BLaER1 (cell line): ENCODE measurements at regions not wholly inside any gene's neighbourhood (a gene's known extent, or its start where the extent isn't known, plus 50 kb on each side); places are given as distances from the start of the nearest gene placed in this dataset.

Experiments
- H3K27ac ChIP-seq: shearing (Covaris generic); formaldehyde crosslinking; 2 replicates; pipeline ENCODE4 v1.8.1; 2022
- H3K27me3 ChIP-seq: shearing (Covaris generic); formaldehyde crosslinking; 2 replicates; pipeline ENCODE4 v1.8.1; 2022
- H3K36me3 ChIP-seq: shearing (Covaris generic); formaldehyde crosslinking; 2 replicates; pipeline ENCODE4 v1.8.1; 2022
- H3K4me1 ChIP-seq: shearing (Covaris generic); formaldehyde crosslinking; 2 replicates; pipeline ENCODE4 v1.8.1; 2022
- H3K4me2 ChIP-seq: shearing (Covaris generic); formaldehyde crosslinking; 2 replicates; pipeline ENCODE4 v1.8.1; 2022
- H3K4me3 ChIP-seq: shearing (Covaris generic); formaldehyde crosslinking; 2 replicates; pipeline ENCODE4 v1.8.1; 2022
- H3K9ac ChIP-seq: shearing (Covaris generic); formaldehyde crosslinking; 2 replicates; pipeline ENCODE4 v1.8.1; 2022
- H3K9me3 ChIP-seq: shearing (Covaris generic); formaldehyde crosslinking; 2 replicates; pipeline ENCODE4 v1.8.1; 2022
- H4K20me1 ChIP-seq: shearing (Covaris generic); formaldehyde crosslinking; 2 replicates; pipeline ENCODE4 v1.8.1; 2022
- Cebpa-rat ChIP-seq: shearing (Covaris generic); IDR thresholded peaks from 2 replicates; pipeline ENCODE4 v1.8.1; 2022

DNA sequence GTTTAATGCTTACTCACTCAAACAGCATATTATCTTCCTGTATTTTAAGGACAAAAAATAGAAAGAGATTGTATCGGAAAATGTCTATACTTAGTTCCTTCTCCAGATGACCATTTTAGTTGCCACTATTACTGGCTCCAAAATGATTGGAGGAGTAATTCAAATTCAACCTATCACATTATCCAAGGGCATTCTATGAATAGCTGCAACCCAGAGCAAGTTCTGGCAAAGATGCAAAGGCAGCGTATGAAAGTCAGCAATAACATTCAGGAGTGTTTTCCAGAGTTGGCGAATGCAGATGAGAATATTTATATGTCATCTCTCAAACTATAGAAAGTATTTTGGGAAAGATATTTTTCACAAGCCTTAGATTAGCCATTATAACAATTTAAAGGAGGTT lies 389.8 kb upstream of the ADGRL2 start:
- no peak for TF ChIP-seq Cebpa-rat
- H3K9me3 ChIP-seq: no peaks in the 10 kb centered on the region
- no peak overlapping the region for H3K9ac ChIP-seq
- peaks cover 16% of the 10 kb centered on the region for H3K4me1 ChIP-seq
- H4K20me1 ChIP-seq: no peaks in the 10 kb centered on the region
- H3K4me3 ChIP-seq: no peak overlapping the region
- no peak overlapping the region for H3K4me2 ChIP-seq
- no peaks in the 10 kb centered on the region for H3K27me3 ChIP-seq
- H3K27ac ChIP-seq: no peak overlapping the region
- H3K36me3 ChIP-seq: no peaks in the 10 kb centered on the region

DNA sequence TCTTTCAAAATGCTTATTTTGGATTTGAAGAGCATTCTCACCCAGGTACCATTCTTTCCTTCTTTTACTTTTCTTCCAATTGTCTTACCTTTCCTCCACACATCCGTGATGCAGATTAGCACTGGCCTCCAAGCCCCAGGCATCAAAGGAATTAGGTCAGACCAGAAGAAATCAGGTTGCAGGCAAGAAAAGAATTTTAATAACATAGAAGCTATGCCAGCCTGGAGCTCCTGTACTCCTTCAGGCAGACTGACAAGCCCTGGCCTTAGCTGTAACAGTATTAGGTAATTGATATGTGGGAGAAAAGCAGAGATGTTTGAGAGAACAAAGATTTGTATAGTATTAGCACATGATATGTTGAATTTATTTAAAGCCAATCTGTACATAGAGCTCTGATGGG lies 390.4 kb upstream of the ADGRL2 start:
- no peaks in the 10 kb centered on the region for H3K9me3 ChIP-seq
- H3K36me3 ChIP-seq: no peaks in the 10 kb centered on the region
- no peak overlapping the region for H3K27ac ChIP-seq
- no peak overlapping the region for H3K4me2 ChIP-seq
- no peak for TF ChIP-seq Cebpa-rat
- no peak overlapping the region for H3K4me3 ChIP-seq
- no peak overlapping the region for H3K9ac ChIP-seq
- no peaks in the 10 kb centered on the region for H3K27me3 ChIP-seq
- H4K20me1 ChIP-seq: no peaks in the 10 kb centered on the region
- peaks cover 18% of the 10 kb centered on the region for H3K4me1 ChIP-seq

DNA sequence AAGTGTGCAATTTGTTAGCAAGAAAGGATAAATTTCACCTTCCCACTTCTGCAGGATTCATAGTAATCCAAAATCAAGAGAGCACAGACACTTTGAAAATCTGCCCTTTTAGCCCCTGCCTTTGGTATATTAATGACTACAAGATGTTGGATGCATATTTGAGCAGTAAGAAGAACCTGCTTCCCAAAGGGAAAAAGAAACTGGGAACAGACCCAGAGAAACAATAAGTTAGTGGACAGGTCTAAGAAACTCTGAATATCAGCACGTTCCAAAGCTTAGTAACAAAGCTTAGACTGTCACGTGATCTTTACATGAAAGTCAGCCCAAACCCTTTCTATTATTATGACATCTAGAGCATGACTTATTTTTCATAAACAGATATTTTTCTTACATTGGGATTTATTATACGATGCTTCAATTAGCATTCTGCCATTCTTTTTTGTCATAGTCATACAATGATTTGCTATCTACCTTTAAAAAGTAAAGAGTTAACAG lies 390.9 kb upstream of the ADGRL2 start:
- Histone ChIP-seq H3K9me3 (no peaks in the 10 kb centered on the region), H3K36me3 (no peaks in the 10 kb centered on the region), H3K4me3 (no peak overlapping the region), H3K27me3 (no peaks in the 10 kb centered on the region), H3K4me2 (no peak overlapping the region), H3K27ac (no peak overlapping the region), H3K4me1 (peaks cover 18% of the 10 kb centered on the region), H4K20me1 (no peaks in the 10 kb centered on the region), H3K9ac (no peak overlapping the region)
- TF ChIP-seq Cebpa-rat: no peak

DNA sequence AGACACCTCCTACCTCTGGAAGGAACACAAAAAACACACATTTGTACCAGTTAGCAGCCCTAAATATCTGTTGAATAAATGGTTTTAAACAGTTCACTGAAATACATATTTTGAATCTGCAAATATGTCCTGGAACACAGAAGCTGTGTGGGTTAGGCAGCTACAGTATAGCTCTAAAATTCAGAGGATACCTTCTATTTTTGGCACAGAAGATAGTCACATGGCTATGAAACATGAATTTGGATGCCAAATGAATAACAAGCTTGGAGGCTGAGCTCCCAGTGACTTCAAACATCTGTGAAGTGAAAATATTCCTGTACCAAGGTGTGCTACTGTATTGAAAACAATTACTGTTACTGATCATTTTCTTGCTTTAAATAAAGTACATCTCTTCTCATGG lies 391.5 kb upstream of the ADGRL2 start:
- Histone ChIP-seq H3K4me2 (no peak overlapping the region), H3K9ac (no peak overlapping the region), H3K4me3 (no peak overlapping the region), H4K20me1 (no peaks in the 10 kb centered on the region), H3K4me1 (peaks cover 18% of the 10 kb centered on the region), H3K9me3 (no peaks in the 10 kb centered on the region), H3K27me3 (no peaks in the 10 kb centered on the region), H3K27ac (no peak overlapping the region), H3K36me3 (no peaks in the 10 kb centered on the region)
- no peak for TF ChIP-seq Cebpa-rat

DNA sequence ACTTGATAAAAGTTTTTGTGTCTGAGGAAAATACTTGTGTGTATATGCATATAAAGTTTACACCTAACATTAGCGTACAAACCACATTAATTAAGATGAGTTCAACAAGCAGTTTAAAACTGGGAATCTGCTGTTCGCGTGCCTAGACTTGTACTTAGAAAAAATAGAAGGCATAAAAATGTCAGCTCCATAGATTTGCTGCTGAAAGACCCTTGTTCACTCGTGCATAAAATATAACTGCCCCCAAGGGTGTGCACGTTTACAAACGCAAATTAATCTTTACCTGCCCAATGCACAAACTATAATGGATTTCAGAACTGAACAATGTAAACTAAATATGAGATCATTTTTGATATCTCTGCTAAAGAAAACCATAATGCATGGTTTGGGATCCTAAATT lies 392.3 kb upstream of the ADGRL2 start:
- Histone ChIP-seq H3K4me2 (no peak overlapping the region), H3K27me3 (no peaks in the 10 kb centered on the region), H3K9ac (no peak overlapping the region), H3K4me1 (peaks cover 18% of the 10 kb centered on the region), H3K4me3 (no peak overlapping the region), H4K20me1 (no peaks in the 10 kb centered on the region), H3K36me3 (no peaks in the 10 kb centered on the region), H3K9me3 (no peaks in the 10 kb centered on the region), H3K27ac (no peak overlapping the region)
- TF ChIP-seq Cebpa-rat: no peak

- H3K4me3 ChIP-seq: no peak overlapping the region
- H3K9ac ChIP-seq: no peak overlapping the region
- no peak overlapping the region for H3K27ac ChIP-seq
- no peaks in the 10 kb centered on the region for H3K27me3 ChIP-seq
- H4K20me1 ChIP-seq: no peaks in the 10 kb centered on the region
- no peaks in the 10 kb centered on the region for H3K9me3 ChIP-seq
- H3K4me1 ChIP-seq: peaks cover 18% of the 10 kb centered on the region
- no peak for TF ChIP-seq Cebpa-rat
- no peaks in the 10 kb centered on the region for H3K36me3 ChIP-seq
- H3K4me2 ChIP-seq: peak overlapping the region; percentile 65; the same call in 1 of the 2 replicates
Observed at GRCh38 chr1:81407000-81407821, 393.5 kb upstream of the ADGRL2 start.

- H3K27me3 ChIP-seq: no peaks in the 10 kb centered on the region
- H3K4me2 ChIP-seq: peak overlapping the region; percentile 65
- H3K27ac ChIP-seq: no peak overlapping the region
- H3K4me3 ChIP-seq: no peak overlapping the region
- TF ChIP-seq Cebpa-rat: no peak
- H3K9ac ChIP-seq: no peak overlapping the region
- H3K36me3 ChIP-seq: no peaks in the 10 kb centered on the region
- no peaks in the 10 kb centered on the region for H4K20me1 ChIP-seq
- H3K9me3 ChIP-seq: no peaks in the 10 kb centered on the region
- H3K4me1 ChIP-seq: peaks cover 18% of the 10 kb centered on the region
Observed at GRCh38 chr1:81406292-81406999, 394.3 kb upstream of the ADGRL2 start.

DNA sequence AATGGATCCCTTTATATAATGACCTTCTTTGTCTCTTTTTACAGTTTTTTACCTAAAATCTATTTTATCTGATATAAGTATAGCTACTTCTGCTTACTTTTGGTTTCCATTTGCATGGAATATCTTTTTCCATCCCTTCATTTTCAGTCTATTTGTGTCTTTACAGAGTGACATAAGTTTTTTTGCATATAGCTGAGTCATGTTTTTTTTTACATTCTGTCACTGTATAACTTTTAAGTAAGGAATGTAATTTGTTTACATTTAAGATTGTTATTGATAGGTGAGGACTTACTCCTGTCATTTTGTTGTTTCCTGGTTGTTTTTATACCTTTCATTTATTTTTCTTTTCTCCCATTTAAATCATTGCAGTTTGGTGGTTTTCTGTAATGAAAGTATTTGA lies 402.7 kb upstream of the ADGRL2 start:
- TF ChIP-seq Cebpa-rat: no peak
- Histone ChIP-seq H4K20me1 (no peaks in the 10 kb centered on the region), H3K27ac (no peak overlapping the region), H3K9me3 (peaks cover 7% of the 10 kb centered on the region; the same call in 1 of the 2 replicates), H3K4me2 (no peak overlapping the region), H3K9ac (no peak overlapping the region), H3K36me3 (no peaks in the 10 kb centered on the region), H3K4me1 (no peaks in the 10 kb centered on the region), H3K27me3 (no peaks in the 10 kb centered on the region), H3K4me3 (no peak overlapping the region)

DNA sequence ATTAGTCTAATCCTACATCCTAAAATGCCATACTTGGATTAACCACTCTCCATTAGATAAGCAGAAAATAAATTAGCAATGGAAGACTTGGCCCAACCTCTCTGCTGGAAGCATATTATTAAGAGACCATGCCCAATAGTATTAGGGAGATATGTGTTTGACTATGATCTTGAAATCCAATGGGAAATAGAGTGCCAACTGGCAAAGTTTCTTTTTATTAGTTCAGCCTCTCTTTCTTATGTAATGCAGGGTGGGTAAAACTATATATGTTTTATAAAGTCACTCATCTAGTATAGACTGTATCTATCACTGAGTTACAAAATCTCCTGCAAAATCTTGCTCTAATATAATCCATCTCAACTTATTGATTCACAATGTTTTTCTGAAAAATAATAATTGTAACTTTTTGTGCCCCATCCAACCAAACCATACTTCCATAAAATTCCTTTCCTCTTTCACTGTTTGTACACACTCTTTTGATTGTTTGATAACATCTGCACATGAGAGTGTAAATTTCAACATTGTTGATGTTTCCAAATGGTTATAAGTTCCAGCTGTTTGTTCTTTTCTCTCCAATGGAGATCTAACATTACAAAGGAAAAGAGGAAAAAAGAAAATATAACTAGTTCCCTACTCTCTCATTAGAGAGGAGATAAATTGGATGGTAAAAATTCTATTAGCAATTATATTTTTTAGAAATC lies 408.1 kb upstream of the ADGRL2 start:
- H3K36me3 ChIP-seq: no peaks in the 10 kb centered on the region
- H3K27ac ChIP-seq: no peak overlapping the region
- no peaks in the 10 kb centered on the region for H3K27me3 ChIP-seq
- no peak overlapping the region for H3K4me3 ChIP-seq
- TF ChIP-seq Cebpa-rat: no peak
- no peaks in the 10 kb centered on the region for H4K20me1 ChIP-seq
- no peak overlapping the region for H3K4me2 ChIP-seq
- no peak overlapping the region for H3K9ac ChIP-seq
- H3K9me3 ChIP-seq: no peaks in the 10 kb centered on the region
- H3K4me1 ChIP-seq: no peaks in the 10 kb centered on the region
